Ascending aorta (tissue), 2 donors: ENCODE measurements at regions not wholly inside any gene's neighbourhood (a gene's known extent, or its start where the extent isn't known, plus 50 kb on each side); places are given as distances from the start of the nearest gene placed in this dataset.

ENCODE experiments used
- DNase-seq, 2 donors: peaks; one replicate each; pipeline ENCODE4 v3.0.0-alpha.2; 2019; ENCODE audit warnings: low spot score in 2 of 2
- H3K27ac ChIP-seq, 2 donors: fragments of 200-600 bp; sonication (generic); one replicate each; pipeline ENCODE4 v1.5.1; 2016 to 2017; ENCODE audit warnings: mild to moderate bottlenecking in 1 of 2
- H3K27me3 ChIP-seq: fragments of 200-600 bp; sonication (generic); one replicate; pipeline ENCODE4 v1.5.1; 2017
- H3K36me3 ChIP-seq, 2 donors: fragments of 200-600 bp; sonication (generic); one replicate each; pipeline ENCODE4 v1.5.1; 2016
- H3K4me1 ChIP-seq, 2 donors: fragments of 200-600 bp; sonication (generic); one replicate each; pipeline ENCODE4 v1.5.1; 2016 to 2017; ENCODE audit warnings: mild to moderate bottlenecking in 1 of 2
- H3K4me3 ChIP-seq, 2 donors: fragments of 200-600 bp; sonication (generic); one replicate each; pipeline ENCODE4 v1.5.1; 2016 to 2017; ENCODE audit warnings: mild to moderate bottlenecking in 1 of 2
- H3K9me3 ChIP-seq, 2 donors: fragments of 200-600 bp; sonication (generic); one replicate each; pipeline ENCODE4 v1.5.1; 2016
- CTCF ChIP-seq, 3 experiments: fragments of 200-600 bp in 2 of 3; fragments of 450-650 bp in 1 of 3; sonication (generic) in 2 of 3; IDR thresholded peaks; one replicate each; pipeline ENCODE4 v1.5.1; 2016 to 2019; ENCODE audit warnings: antibody characterized with exemption in 3 of 3, mild to moderate bottlenecking in 1 of 3, moderate library complexity in 1 of 3
- intact Hi-C: fragments of 100-400 bp; cut with DNase I; formaldehyde crosslinking; loops from one replicate; pipeline ENCODE4 v1.15.1; 2023

DNA sequence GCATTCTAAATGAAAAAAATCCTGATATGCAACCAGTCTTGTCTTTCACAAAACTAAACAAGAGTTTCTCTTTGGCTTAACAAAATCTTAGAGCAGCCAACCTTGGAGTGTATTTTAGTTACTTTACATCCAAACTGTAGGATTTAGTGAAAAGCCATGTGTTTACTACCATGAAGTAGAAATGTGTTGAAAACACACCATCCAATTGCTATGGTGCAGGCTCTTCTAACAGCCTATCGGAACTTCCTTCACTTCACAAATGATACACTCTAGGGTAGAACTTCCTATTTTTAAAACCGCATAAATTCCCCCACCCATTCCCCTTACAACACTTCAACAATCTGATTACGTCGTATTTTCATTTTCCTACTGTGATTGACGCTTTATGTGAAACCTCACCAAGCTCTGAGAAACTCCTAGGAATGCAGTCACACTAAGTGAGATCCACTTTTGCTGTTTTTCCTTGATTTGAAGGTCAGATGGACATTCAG lies 74.4 kb upstream of the MAP4K4 start:
- TF ChIP-seq CTCF (IDR thresholded peaks at IDR 0.05), result no peak
- Histone ChIP-seq H3K4me1 (no peaks in the 10 kb centered on the region), H3K4me3 (no peak overlapping the region), H3K9me3 (no peaks in the 10 kb centered on the region), H3K27ac (no peak overlapping the region), H3K27me3 (no peaks in the 10 kb centered on the region), H3K36me3 (no peaks in the 10 kb centered on the region)
- DNase-seq, result no peak
- intact Hi-C loops, result no loop called here

- Histone ChIP-seq H3K4me3 (no peak overlapping the region), H3K27ac (no peak overlapping the region), H3K36me3 (no peaks in the 10 kb centered on the region), H3K27me3 (no peaks in the 10 kb centered on the region), H3K9me3 (no peaks in the 10 kb centered on the region), H3K4me1 (no peaks in the 10 kb centered on the region)
- intact Hi-C loops, result no loop called here
- TF ChIP-seq CTCF (IDR thresholded peaks at IDR 0.05), result no peak
- DNase-seq, result no peak
These were observed 75.1 kb upstream of the MAP4K4 start for GRCh38 chr2:101622210-101623030.

- no peak for DNase-seq
- no peak for TF ChIP-seq CTCF (IDR thresholded peaks at IDR 0.05)
- H3K27me3 ChIP-seq, result no peaks in the 10 kb centered on the region
- H3K27ac ChIP-seq, result no peak overlapping the region
- H3K9me3 ChIP-seq, result no peaks in the 10 kb centered on the region
- no peaks in the 10 kb centered on the region for H3K4me1 ChIP-seq
- H3K36me3 ChIP-seq, result no peaks in the 10 kb centered on the region
- intact Hi-C loops, result no loop called here
- H3K4me3 ChIP-seq, result no peak overlapping the region
These were observed 78.3 kb upstream of the MAP4K4 start for GRCh38 chr2:101619191-101619591.

- intact Hi-C loops, result no loop called here
- Histone ChIP-seq H3K4me3 (no peak overlapping the region), H3K27me3 (no peaks in the 10 kb centered on the region), H3K4me1 (no peaks in the 10 kb centered on the region), H3K27ac (no peak overlapping the region), H3K36me3 (no peaks in the 10 kb centered on the region), H3K9me3 (no peaks in the 10 kb centered on the region)
- TF ChIP-seq CTCF (IDR thresholded peaks at IDR 0.05), result no peak
- DNase-seq, result no peak
These were observed 79.7 kb upstream of the MAP4K4 start for GRCh38 chr2:101617796-101618195.

- intact Hi-C loops, result no loop called here
- no peak for TF ChIP-seq CTCF (IDR thresholded peaks at IDR 0.05)
- Histone ChIP-seq H3K36me3 (no peaks in the 10 kb centered on the region), H3K27ac (no peak overlapping the region), H3K27me3 (no peaks in the 10 kb centered on the region), H3K9me3 (no peaks in the 10 kb centered on the region), H3K4me3 (no peak overlapping the region), H3K4me1 (no peaks in the 10 kb centered on the region)
- no peak for DNase-seq
These were observed 80.3 kb upstream of the MAP4K4 start for GRCh38 chr2:101617188-101617587.
